Osteocyte (in vitro differentiated cells): ENCODE measurements at regions not wholly inside any gene's neighbourhood (a gene's known extent, or its start where the extent isn't known, plus 50 kb on each side); places are given as distances from the start of the nearest gene placed in this dataset.

Source experiments
- DNase-seq: peaks from one replicate; pipeline ENCODE4 v3.0.0; 2021; ENCODE audit warnings: mixed read lengths; ENCODE audit not compliant: unreplicated experiment; ENCODE audit errors: extremely low spot score
- H3K27ac Mint-ChIP-seq: one replicate; pipeline ENCODE4 v1.8.0; 2021; ENCODE audit warnings: mild to moderate bottlenecking, mixed read lengths; ENCODE audit not compliant: unreplicated experiment
- H3K27me3 Mint-ChIP-seq: one replicate; pipeline ENCODE4 v1.8.0; 2021; ENCODE audit warnings: mixed read lengths; ENCODE audit not compliant: unreplicated experiment
- H3K36me3 Mint-ChIP-seq: one replicate; pipeline ENCODE4 v1.8.0; 2021; ENCODE audit warnings: mixed read lengths; ENCODE audit not compliant: unreplicated experiment
- H3K4me1 Mint-ChIP-seq: one replicate; pipeline ENCODE4 v1.8.0; 2021; ENCODE audit warnings: mixed read lengths; ENCODE audit not compliant: unreplicated experiment
- H3K4me3 Mint-ChIP-seq: one replicate; pipeline ENCODE4 v1.8.0; 2021; ENCODE audit warnings: mild to moderate bottlenecking, moderate library complexity, mixed read lengths; ENCODE audit not compliant: unreplicated experiment
- H3K9me3 Mint-ChIP-seq: one replicate; pipeline ENCODE4 v1.8.0; 2021; ENCODE audit warnings: mixed read lengths; ENCODE audit not compliant: unreplicated experiment
- TF ChIP-seq, protein P1 (sequence below): fragments of 200-600 bp; sonication (generic); IDR thresholded peaks from 2 replicates; pipeline ENCODE4 v1.5.0; 2021; ENCODE audit warnings: antibody characterized with exemption, mild to moderate bottlenecking, moderate library complexity

DNA sequence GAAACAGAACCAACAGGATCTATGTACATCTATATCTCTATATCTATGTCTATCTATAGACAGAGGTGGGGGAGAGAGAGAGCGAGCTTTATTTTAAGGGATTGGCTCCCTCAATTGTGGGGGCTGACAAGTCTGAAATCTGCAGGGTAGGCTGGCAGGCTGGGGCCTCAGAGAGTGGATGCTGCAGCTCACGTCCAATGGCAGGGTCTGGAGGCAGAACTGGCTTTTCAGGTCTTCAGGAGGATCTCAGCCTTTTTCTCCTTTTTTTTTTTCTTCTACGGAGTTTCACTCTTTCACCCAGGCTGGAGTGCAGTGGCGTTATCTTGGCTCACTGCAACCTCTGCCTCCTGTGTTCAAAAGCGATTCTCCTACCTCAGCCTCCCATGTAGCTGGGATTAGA is 77.2 kb downstream of the ARL4C start:
- Mint-ChIP-seq H3K27ac (no peak overlapping the region), H3K27me3 (no peaks in the 10 kb centered on the region), H3K36me3 (no peaks in the 10 kb centered on the region), H3K4me3 (no peak overlapping the region), H3K4me1 (peaks cover 33% of the 10 kb centered on the region), H3K9me3 (no peaks in the 10 kb centered on the region)
- DNase-seq: no peak
- TF ChIP-seq, protein P1, sequence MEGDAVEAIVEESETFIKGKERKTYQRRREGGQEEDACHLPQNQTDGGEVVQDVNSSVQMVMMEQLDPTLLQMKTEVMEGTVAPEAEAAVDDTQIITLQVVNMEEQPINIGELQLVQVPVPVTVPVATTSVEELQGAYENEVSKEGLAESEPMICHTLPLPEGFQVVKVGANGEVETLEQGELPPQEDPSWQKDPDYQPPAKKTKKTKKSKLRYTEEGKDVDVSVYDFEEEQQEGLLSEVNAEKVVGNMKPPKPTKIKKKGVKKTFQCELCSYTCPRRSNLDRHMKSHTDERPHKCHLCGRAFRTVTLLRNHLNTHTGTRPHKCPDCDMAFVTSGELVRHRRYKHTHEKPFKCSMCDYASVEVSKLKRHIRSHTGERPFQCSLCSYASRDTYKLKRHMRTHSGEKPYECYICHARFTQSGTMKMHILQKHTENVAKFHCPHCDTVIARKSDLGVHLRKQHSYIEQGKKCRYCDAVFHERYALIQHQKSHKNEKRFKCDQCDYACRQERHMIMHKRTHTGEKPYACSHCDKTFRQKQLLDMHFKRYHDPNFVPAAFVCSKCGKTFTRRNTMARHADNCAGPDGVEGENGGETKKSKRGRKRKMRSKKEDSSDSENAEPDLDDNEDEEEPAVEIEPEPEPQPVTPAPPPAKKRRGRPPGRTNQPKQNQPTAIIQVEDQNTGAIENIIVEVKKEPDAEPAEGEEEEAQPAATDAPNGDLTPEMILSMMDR: no peak

DNA sequence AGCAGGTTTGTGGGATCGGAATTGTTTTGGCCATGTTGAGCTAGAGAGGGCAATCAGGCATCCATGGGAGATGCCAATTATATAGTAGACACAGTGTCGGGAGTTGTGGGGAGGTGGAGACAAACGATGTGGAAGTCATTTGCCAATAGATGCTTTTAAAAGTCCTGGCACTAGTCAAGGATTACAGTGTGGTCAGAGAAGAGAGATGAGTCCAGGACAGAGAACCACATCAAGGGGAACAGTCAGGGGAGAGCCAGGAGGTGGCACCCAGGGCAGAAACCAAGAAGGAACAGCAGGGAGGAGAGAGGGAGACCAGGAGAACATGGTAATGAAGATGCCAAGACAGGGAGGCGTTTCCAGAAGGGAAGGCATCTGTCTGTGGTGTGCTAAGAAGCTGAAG is 81.2 kb downstream of the ARL4C start:
- Mint-ChIP-seq H3K9me3 (peaks cover 3% of the 10 kb centered on the region), H3K27me3 (no peaks in the 10 kb centered on the region), H3K36me3 (no peaks in the 10 kb centered on the region), H3K27ac (no peak overlapping the region), H3K4me3 (no peak overlapping the region), H3K4me1 (peaks cover 24% of the 10 kb centered on the region)
- TF ChIP-seq, protein P1: no peak
- no peak for DNase-seq

DNA sequence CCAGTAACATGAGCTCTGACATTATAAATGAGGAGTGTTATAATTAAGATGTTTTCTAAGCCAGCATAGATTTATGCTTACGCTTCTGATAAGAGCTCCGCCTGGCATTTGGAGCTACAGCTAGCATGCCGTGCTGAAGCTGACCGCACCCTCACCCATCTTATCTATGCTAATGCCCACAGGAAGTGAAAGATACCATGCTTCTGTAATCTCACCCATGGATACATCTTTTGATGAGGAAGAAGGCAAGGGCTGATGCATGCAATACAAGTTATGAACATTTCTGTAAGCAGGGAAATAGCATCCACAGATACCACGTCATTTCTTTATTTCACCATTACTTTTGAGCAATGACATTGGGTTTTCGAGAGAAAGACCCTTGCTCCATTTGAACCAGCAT is 82.3 kb downstream of the ARL4C start:
- H3K27ac Mint-ChIP-seq: no peak overlapping the region
- H3K9me3 Mint-ChIP-seq: peaks cover 3% of the 10 kb centered on the region
- TF ChIP-seq, protein P1: no peak
- H3K27me3 Mint-ChIP-seq: no peaks in the 10 kb centered on the region
- DNase-seq: no peak
- H3K4me3 Mint-ChIP-seq: no peak overlapping the region
- H3K4me1 Mint-ChIP-seq: peaks cover 24% of the 10 kb centered on the region
- no peaks in the 10 kb centered on the region for H3K36me3 Mint-ChIP-seq

DNA sequence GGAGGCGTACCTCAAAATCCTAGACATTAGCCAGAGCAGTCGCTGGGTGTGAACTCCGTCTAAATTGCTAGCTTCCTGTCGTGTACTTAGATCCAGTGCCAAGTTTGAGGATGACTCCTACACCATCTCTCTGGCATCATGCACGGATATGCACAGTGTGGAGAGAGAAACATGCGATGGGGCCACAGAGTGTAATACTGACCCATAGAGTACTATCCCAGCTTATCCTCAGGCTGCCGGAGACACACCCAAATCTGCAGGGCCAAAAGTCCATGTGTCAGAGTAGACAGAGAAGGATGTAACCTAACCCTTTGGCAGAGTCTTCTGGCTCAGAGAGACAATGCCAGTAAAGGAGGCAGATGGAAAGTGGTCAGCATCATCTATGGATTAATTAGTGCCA is 84.2 kb downstream of the ARL4C start:
- no peaks in the 10 kb centered on the region for H3K27me3 Mint-ChIP-seq
- H3K27ac Mint-ChIP-seq: no peak overlapping the region
- peaks cover 3% of the 10 kb centered on the region for H3K9me3 Mint-ChIP-seq
- peaks cover 24% of the 10 kb centered on the region for H3K4me1 Mint-ChIP-seq
- TF ChIP-seq, protein P1: no peak
- no peak for DNase-seq
- no peak overlapping the region for H3K4me3 Mint-ChIP-seq
- H3K36me3 Mint-ChIP-seq: no peaks in the 10 kb centered on the region

DNA sequence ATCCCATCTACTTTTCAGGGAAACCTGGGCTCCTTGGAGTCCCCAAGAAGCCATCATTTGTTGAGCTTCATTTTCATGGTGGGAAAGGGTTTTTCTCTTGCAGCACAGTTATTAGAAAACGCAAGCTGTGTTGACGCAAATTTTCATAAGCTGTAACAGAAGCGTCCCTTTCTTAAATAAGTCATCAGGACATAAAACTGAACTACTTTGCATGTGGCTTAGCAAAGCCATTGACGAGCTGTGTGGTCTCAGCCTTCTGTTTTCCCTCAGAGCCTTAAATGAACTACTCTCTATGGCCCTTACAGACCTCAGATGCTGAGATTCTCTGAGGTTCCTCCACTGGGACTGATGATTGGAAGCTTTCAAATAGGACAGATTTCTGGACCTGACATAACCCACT is 85.1 kb downstream of the ARL4C start:
- TF ChIP-seq, protein P1: no peak
- Mint-ChIP-seq H3K4me1 (peaks cover 24% of the 10 kb centered on the region), H3K27ac (no peak overlapping the region), H3K4me3 (no peak overlapping the region), H3K9me3 (peaks cover 3% of the 10 kb centered on the region), H3K27me3 (no peaks in the 10 kb centered on the region), H3K36me3 (no peaks in the 10 kb centered on the region)
- no peak for DNase-seq
